ENCODE measurements at regions not wholly inside any gene's neighbourhood (a gene's known extent, or its start where the extent isn't known, plus 50 kb on each side); places are given as distances from the start of the nearest gene placed in this dataset.

GRCh38 chr5:4058899-4059298 is 463.3 kb downstream of the IRX1 start:
- FAIRE-seq (no peak), DNase-seq (ENCODE audit: low spot score) (no peak)

GRCh38 chr5:4065472-4066320 is 470.1 kb downstream of the IRX1 start:
- DNase-seq (ENCODE audit: low spot score) (no peak), FAIRE-seq (no peak)

GRCh38 chr5:4068171-4068570 is 472.5 kb downstream of the IRX1 start:
- DNase-seq (ENCODE audit: low spot score): no peak
- no peak for FAIRE-seq

- DNase-seq (ENCODE audit: low spot score) (no peak), FAIRE-seq (no peak)
Observed at GRCh38 chr5:4078544-4078943, 482.9 kb downstream of the IRX1 start.

GRCh38 chr5:4079831-4080230 is 484.2 kb downstream of the IRX1 start:
- FAIRE-seq (no peak), DNase-seq (ENCODE audit: low spot score) (no peak)

- no peak for FAIRE-seq
- DNase-seq (ENCODE audit: low spot score): no peak
Observed at GRCh38 chr5:4080370-4080769, 484.7 kb downstream of the IRX1 start.

- DNase-seq (ENCODE audit: low spot score): no peak
- FAIRE-seq: no peak
Observed at GRCh38 chr5:4081059-4081458, 485.4 kb downstream of the IRX1 start.

GRCh38 chr5:4081466-4081865 is 485.8 kb downstream of the IRX1 start:
- no peak for DNase-seq (ENCODE audit: low spot score)

GRCh38 chr5:4082966-4083564 is 487.4 kb downstream of the IRX1 start:
- FAIRE-seq: no peak
- no peak for DNase-seq (ENCODE audit: low spot score)

More at GRCh38 chr5:4081466-4081865, 485.8 kb downstream of the IRX1 start:
- FAIRE-seq: no peak

GRCh38 chr5:4083591-4084337 is 488.1 kb downstream of the IRX1 start:
- no peak for FAIRE-seq
- no peak for DNase-seq (ENCODE audit: low spot score)

- DNase-seq (ENCODE audit: low spot score): no peak
- no peak for FAIRE-seq
Observed at GRCh38 chr5:4086081-4086480, 490.4 kb downstream of the IRX1 start.

- no peak for DNase-seq (ENCODE audit: low spot score)
- FAIRE-seq: no peak
Observed at GRCh38 chr5:4087110-4087509, 491.5 kb downstream of the IRX1 start.

- DNase-seq (ENCODE audit: low spot score) (no peak), FAIRE-seq (no peak)
Observed at GRCh38 chr5:4089087-4089486, 493.5 kb downstream of the IRX1 start.

GRCh38 chr5:4093236-4093635 is 497.6 kb downstream of the IRX1 start:
- no peak for FAIRE-seq
- DNase-seq (ENCODE audit: low spot score): no peak

GRCh38 chr5:4093970-4094369 is 498.3 kb downstream of the IRX1 start:
- DNase-seq (ENCODE audit: low spot score) (no peak), FAIRE-seq (no peak)

- DNase-seq (ENCODE audit: low spot score): no peak
- FAIRE-seq: no peak
Observed at GRCh38 chr5:4095918-4096630, 500.4 kb downstream of the IRX1 start.

- FAIRE-seq: no peak
Observed at GRCh38 chr5:4097199-4097598, 501.6 kb downstream of the IRX1 start.

GRCh38 chr5:4098226-4098625 is 502.6 kb downstream of the IRX1 start:
- DNase-seq (ENCODE audit: low spot score) (no peak), FAIRE-seq (no peak)

More at GRCh38 chr5:4097199-4097598, 501.6 kb downstream of the IRX1 start:
- DNase-seq (ENCODE audit: low spot score): no peak

GRCh38 chr5:4099386-4099785 is 503.8 kb downstream of the IRX1 start:
- FAIRE-seq: no peak
- no peak for DNase-seq (ENCODE audit: low spot score)

GRCh38 chr5:4100739-4101138 is 505.1 kb downstream of the IRX1 start:
- FAIRE-seq (no peak), DNase-seq (ENCODE audit: low spot score) (no peak)

- DNase-seq (ENCODE audit: low spot score) (no peak), FAIRE-seq (no peak)
Observed at GRCh38 chr5:4101189-4101588, 505.6 kb downstream of the IRX1 start.
